Vagina (tissue), 2 donors: ENCODE measurements at regions not wholly inside any gene's neighbourhood (a gene's known extent, or its start where the extent isn't known, plus 50 kb on each side); places are given as distances from the start of the nearest gene placed in this dataset.

ENCODE experiments used
- DNase-seq, 2 donors: peaks; one replicate each; pipeline ENCODE4 v3.0.0-alpha.2; 2017; ENCODE audit errors: extremely low spot score in 2 of 2
- H3K27ac ChIP-seq: fragments of 200-600 bp; sonication (generic); one replicate; pipeline ENCODE4 v1.5.1; 2019
- H3K27me3 ChIP-seq: fragments of 200-600 bp; sonication (generic); one replicate; pipeline ENCODE4 v1.5.1; 2019
- H3K36me3 ChIP-seq, 2 donors: fragments of 200-600 bp; sonication (generic); one replicate each; pipeline ENCODE4 v1.5.1; 2017 to 2019
- H3K4me1 ChIP-seq: fragments of 200-600 bp; sonication (generic); one replicate; pipeline ENCODE4 v1.5.1; 2019
- H3K4me3 ChIP-seq, 2 donors: fragments of 200-600 bp; sonication (generic); 1 replicate in 1 of 2; 2 replicates in 1 of 2; pipeline ENCODE4 v1.5.1; 2016 to 2019
- H3K9me3 ChIP-seq: fragments of 200-600 bp; sonication (generic); one replicate; pipeline ENCODE4 v1.5.1; 2019
- POLR2A ChIP-seq, 2 donors: fragments of 450-650 bp; IDR thresholded peaks; one replicate each; pipeline ENCODE4 v1.6.1; 2017; ENCODE audit warnings: antibody characterized with exemption in 2 of 2, mild to moderate bottlenecking in 2 of 2, moderate library complexity in 2 of 2
- POLR2AphosphoS5 ChIP-seq, 2 donors: sonication (generic); formaldehyde crosslinking; IDR thresholded peaks; one replicate each; pipeline ENCODE4 v1.9.0; 2017; ENCODE audit warnings: antibody characterized with exemption in 2 of 2, mild to moderate bottlenecking in 2 of 2, low read depth in 1 of 2; ENCODE audit not compliant: insufficient read depth in 1 of 2
- intact Hi-C: fragments of 100-400 bp; cut with DNase I; formaldehyde crosslinking; loops from one replicate; pipeline ENCODE4 v1.15.1; 2023
- TF ChIP-seq, protein P1 (sequence below), 3 experiments: fragments of 450-650 bp in 2 of 3; fragments of 200-600 bp in 1 of 3; sonication (generic) in 1 of 3; IDR thresholded peaks; one replicate each; pipeline ENCODE4 v1.5.1; 2017 to 2019; ENCODE audit warnings: antibody characterized with exemption in 3 of 3, mild to moderate bottlenecking in 2 of 3, moderate library complexity in 2 of 3

DNA sequence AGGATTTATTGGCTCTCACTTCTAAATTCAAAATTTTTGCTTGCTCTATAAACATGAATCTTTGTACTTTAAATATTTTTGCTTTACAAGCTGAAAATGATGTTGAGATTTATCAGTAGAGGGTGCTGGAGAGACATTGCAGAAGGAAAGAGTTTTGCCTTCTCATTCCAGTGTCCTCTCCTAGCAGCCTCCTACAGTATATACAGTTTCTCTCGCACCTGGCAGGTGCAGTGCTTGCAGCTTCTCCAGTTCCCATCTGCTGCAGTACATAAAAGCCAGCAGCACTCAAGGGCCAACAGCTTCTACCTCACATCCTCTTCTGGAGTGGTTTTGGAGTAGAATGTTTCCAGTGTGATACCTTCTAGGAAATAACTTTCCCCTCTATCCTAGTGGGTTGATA is 601.8 kb upstream of the ATXN7L3B start:
- no peak for DNase-seq
- Histone ChIP-seq H3K9me3 (no peaks in the 10 kb centered on the region), H3K4me3 (no peak overlapping the region), H3K4me1 (no peaks in the 10 kb centered on the region), H3K27me3 (no peaks in the 10 kb centered on the region), H3K36me3 (no peaks in the 10 kb centered on the region), H3K27ac (no peak overlapping the region)
- no peak for TF ChIP-seq POLR2A (IDR thresholded peaks at IDR 0.05)
- TF ChIP-seq, protein P1, sequence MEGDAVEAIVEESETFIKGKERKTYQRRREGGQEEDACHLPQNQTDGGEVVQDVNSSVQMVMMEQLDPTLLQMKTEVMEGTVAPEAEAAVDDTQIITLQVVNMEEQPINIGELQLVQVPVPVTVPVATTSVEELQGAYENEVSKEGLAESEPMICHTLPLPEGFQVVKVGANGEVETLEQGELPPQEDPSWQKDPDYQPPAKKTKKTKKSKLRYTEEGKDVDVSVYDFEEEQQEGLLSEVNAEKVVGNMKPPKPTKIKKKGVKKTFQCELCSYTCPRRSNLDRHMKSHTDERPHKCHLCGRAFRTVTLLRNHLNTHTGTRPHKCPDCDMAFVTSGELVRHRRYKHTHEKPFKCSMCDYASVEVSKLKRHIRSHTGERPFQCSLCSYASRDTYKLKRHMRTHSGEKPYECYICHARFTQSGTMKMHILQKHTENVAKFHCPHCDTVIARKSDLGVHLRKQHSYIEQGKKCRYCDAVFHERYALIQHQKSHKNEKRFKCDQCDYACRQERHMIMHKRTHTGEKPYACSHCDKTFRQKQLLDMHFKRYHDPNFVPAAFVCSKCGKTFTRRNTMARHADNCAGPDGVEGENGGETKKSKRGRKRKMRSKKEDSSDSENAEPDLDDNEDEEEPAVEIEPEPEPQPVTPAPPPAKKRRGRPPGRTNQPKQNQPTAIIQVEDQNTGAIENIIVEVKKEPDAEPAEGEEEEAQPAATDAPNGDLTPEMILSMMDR (IDR thresholded peaks at IDR 0.05), result no peak
- no peak for TF ChIP-seq POLR2AphosphoS5 (IDR thresholded peaks at IDR 0.05; ENCODE audit: insufficient read depth in 1 of 2, low read depth in 1 of 2)
- intact Hi-C loops, result no loop called here

DNA sequence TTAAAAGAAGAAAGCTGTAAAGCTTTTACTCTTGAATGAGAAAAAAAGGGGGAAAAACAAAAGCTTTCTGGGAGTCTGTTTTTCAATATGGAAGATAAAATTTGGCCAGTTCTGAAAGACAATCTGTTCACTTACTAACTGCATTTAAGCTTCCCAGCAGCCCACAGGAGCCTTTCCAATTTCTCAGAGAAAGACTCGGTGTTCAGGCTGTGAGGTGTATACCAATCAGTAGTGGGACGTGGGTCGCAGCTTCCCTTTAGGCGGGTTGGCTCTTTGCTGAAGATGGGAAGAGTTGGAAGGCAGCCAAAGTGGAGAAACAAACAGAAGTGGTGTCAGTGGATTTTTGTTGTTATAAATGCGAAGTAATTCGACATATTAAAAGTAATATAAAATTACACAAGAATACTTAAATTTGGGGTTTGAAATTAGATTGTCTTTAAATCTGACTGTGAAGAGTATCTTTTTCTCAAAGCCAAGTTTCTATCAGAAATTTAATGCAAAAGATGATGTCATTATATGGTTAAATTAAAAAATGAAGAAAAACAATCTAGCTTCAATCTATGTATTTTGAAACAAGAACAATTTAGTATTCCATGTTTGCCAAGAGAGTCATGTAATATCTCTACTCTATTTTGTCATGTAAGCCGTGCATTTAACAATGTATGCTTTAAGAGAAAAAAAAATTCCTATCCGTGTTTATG is 590.2 kb upstream of the ATXN7L3B start:
- Histone ChIP-seq H3K4me3 (no peak overlapping the region), H3K27ac (no peak overlapping the region), H3K4me1 (no peaks in the 10 kb centered on the region), H3K27me3 (no peaks in the 10 kb centered on the region), H3K36me3 (no peaks in the 10 kb centered on the region), H3K9me3 (no peaks in the 10 kb centered on the region)
- intact Hi-C loops, result no loop called here
- no peak for DNase-seq
- TF ChIP-seq POLR2AphosphoS5 (IDR thresholded peaks at IDR 0.05; ENCODE audit: insufficient read depth in 1 of 2, low read depth in 1 of 2) (no peak), POLR2A (IDR thresholded peaks at IDR 0.05) (no peak)
- TF ChIP-seq, protein P1 (IDR thresholded peaks at IDR 0.05), result no peak

DNA sequence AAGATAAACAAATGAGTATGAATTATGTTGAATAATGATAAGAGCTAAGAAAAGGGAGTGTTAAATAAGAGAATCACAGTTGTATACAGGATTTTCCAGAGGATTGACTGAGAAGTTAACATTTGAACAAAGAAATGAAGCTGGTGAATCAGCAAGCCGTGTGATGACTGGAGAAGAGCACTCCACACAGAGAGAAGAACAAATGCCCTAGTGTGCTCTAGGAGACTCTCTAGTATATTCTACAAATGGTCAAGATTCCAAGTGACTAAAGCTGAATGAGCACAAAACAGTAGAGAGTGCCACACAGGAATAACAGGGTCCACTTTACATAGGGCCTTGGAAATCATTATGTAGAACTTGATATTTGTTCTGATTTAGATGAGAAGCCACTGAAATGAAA is 587.1 kb upstream of the ATXN7L3B start:
- no peaks in the 10 kb centered on the region for H3K36me3 ChIP-seq
- TF ChIP-seq, protein P1 (IDR thresholded peaks at IDR 0.05), result no peak
- no peak for TF ChIP-seq POLR2AphosphoS5 (IDR thresholded peaks at IDR 0.05; ENCODE audit: insufficient read depth in 1 of 2, low read depth in 1 of 2)
- TF ChIP-seq POLR2A (IDR thresholded peaks at IDR 0.05), result no peak
- H3K4me3 ChIP-seq, result no peak overlapping the region

DNA sequence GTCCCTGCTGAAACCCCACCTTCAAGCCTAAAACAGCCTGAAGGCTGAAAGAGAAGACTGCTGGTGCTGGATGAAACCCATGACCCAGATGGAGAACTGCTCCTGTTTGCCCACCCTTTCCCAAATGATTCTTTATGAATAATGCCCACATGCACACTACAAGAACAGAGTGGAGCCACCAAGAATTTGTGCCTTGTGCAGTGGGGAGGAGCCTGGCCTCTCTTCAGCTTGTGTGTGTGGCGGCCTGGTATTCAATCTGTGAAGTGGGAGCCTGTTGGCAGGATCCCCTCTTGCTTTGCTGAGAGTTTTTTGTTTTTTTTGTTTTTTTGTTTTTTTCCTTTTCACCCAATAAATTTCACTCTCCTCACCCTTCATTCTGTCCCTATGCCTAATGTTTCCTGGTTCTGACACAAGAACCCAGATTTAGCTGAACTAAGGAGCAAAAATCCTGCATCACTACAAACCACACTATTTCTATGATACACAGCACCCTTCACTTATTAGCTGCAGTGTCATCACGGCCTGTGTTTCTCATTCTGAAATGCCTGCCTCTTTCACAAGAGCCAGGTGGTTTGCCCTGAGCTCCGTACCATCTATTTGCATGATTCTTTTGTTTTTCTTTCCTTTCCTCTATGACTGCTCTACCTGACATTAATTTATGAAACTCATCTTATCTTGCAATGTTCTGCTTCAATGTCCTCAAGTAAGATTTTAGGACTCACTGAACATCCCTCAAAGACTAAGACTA is 585.5 kb upstream of the ATXN7L3B start:
- TF ChIP-seq, protein P1 (IDR thresholded peaks at IDR 0.05), result no peak
- no peak for TF ChIP-seq POLR2AphosphoS5 (IDR thresholded peaks at IDR 0.05; ENCODE audit: insufficient read depth in 1 of 2, low read depth in 1 of 2)
- TF ChIP-seq POLR2A (IDR thresholded peaks at IDR 0.05), result no peak
- Histone ChIP-seq H3K27ac (no peak overlapping the region), H3K27me3 (no peaks in the 10 kb centered on the region), H3K4me3 (no peak overlapping the region), H3K4me1 (no peaks in the 10 kb centered on the region), H3K9me3 (no peaks in the 10 kb centered on the region), H3K36me3 (no peaks in the 10 kb centered on the region)
- intact Hi-C loops, result no loop called here
- no peak for DNase-seq

More for the DNA sequence above, 587.1 kb upstream of the ATXN7L3B start:
- no peak for DNase-seq
- no peaks in the 10 kb centered on the region for H3K9me3 ChIP-seq
- H3K27ac ChIP-seq, result no peak overlapping the region
- intact Hi-C loops, result no loop called here
- no peaks in the 10 kb centered on the region for H3K4me1 ChIP-seq
- no peaks in the 10 kb centered on the region for H3K27me3 ChIP-seq

DNA sequence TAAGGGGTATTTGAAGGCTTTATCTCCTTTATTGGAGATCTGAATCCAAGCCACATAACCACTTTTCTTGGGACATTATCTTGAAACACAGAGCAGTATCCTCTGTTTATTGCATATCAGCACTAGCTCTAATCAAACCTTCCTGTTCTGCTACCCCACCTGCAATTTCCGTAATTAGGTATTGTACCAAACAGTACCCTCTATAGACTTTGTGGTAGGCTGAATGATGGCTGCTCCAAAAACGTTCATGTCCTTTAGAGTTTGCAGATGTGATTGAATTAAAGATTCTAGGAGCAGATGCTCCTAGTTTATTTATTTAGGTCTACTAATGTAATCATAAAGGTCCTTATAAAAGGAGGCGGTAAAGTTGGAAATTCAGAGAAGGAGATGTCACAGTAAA is 573.0 kb upstream of the ATXN7L3B start:
- no peaks in the 10 kb centered on the region for H3K36me3 ChIP-seq
- no peaks in the 10 kb centered on the region for H3K4me1 ChIP-seq
- DNase-seq, result no peak
- H3K9me3 ChIP-seq, result no peaks in the 10 kb centered on the region
- no peak overlapping the region for H3K4me3 ChIP-seq
- no peaks in the 10 kb centered on the region for H3K27me3 ChIP-seq
- TF ChIP-seq POLR2AphosphoS5 (IDR thresholded peaks at IDR 0.05; ENCODE audit: insufficient read depth in 1 of 2, low read depth in 1 of 2) (no peak), POLR2A (IDR thresholded peaks at IDR 0.05) (no peak)
- TF ChIP-seq, protein P1 (IDR thresholded peaks at IDR 0.05), result no peak
- no peak overlapping the region for H3K27ac ChIP-seq
- intact Hi-C loops, result no loop called here
